ENCODE measurements at regions not wholly inside any gene's neighbourhood (a gene's known extent, or its start where the extent isn't known, plus 50 kb on each side); places are given as distances from the start of the nearest gene placed in this dataset.

DNA sequence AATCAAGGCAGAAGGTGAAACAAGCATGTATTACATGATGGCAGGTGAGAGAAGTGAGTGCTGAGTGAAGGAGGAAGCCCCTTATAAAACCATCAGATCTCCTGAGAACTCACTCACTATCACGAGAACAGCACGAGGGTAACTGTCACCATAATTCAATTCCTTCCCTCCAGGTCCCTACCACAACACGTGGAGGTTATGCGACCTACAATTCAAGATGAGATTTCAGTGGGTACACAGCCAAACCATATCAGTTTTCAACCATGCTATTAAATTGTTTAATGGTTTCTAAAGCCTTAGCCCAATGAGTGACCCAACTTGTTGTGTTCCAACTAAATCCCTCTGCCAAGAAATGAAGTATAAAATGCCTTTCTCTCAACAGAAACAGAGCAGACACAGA is 519.8 kb downstream of the GBA3 start:
- TF ChIP-seq, protein P1, sequence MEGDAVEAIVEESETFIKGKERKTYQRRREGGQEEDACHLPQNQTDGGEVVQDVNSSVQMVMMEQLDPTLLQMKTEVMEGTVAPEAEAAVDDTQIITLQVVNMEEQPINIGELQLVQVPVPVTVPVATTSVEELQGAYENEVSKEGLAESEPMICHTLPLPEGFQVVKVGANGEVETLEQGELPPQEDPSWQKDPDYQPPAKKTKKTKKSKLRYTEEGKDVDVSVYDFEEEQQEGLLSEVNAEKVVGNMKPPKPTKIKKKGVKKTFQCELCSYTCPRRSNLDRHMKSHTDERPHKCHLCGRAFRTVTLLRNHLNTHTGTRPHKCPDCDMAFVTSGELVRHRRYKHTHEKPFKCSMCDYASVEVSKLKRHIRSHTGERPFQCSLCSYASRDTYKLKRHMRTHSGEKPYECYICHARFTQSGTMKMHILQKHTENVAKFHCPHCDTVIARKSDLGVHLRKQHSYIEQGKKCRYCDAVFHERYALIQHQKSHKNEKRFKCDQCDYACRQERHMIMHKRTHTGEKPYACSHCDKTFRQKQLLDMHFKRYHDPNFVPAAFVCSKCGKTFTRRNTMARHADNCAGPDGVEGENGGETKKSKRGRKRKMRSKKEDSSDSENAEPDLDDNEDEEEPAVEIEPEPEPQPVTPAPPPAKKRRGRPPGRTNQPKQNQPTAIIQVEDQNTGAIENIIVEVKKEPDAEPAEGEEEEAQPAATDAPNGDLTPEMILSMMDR (IDR thresholded peaks at IDR 0.05): no peak
- TF ChIP-seq EP300 (IDR thresholded peaks at IDR 0.05): no peak
- TF ChIP-seq POLR2AphosphoS5 (IDR thresholded peaks at IDR 0.05): no peak
- TF ChIP-seq POLR2A (IDR thresholded peaks at IDR 0.05; ENCODE audit: low read depth): no peak

Measured in esophagus muscularis mucosa (tissue), 4 donors.